ENCODE measurements at regions not wholly inside any gene's neighbourhood (a gene's known extent, or its start where the extent isn't known, plus 50 kb on each side); places are given as distances from the start of the nearest gene placed in this dataset.

GRCh38 chr3:189512821-189513220, 118.4 kb upstream of the TP63 start:
- TF ChIP-seq TAF1 (IDR thresholded peaks at IDR 0.05; ENCODE audit: low read depth), result no peak
- no peak for TF ChIP-seq CEBPB (IDR thresholded peaks at IDR 0.05)
- TF ChIP-seq, protein P1, sequence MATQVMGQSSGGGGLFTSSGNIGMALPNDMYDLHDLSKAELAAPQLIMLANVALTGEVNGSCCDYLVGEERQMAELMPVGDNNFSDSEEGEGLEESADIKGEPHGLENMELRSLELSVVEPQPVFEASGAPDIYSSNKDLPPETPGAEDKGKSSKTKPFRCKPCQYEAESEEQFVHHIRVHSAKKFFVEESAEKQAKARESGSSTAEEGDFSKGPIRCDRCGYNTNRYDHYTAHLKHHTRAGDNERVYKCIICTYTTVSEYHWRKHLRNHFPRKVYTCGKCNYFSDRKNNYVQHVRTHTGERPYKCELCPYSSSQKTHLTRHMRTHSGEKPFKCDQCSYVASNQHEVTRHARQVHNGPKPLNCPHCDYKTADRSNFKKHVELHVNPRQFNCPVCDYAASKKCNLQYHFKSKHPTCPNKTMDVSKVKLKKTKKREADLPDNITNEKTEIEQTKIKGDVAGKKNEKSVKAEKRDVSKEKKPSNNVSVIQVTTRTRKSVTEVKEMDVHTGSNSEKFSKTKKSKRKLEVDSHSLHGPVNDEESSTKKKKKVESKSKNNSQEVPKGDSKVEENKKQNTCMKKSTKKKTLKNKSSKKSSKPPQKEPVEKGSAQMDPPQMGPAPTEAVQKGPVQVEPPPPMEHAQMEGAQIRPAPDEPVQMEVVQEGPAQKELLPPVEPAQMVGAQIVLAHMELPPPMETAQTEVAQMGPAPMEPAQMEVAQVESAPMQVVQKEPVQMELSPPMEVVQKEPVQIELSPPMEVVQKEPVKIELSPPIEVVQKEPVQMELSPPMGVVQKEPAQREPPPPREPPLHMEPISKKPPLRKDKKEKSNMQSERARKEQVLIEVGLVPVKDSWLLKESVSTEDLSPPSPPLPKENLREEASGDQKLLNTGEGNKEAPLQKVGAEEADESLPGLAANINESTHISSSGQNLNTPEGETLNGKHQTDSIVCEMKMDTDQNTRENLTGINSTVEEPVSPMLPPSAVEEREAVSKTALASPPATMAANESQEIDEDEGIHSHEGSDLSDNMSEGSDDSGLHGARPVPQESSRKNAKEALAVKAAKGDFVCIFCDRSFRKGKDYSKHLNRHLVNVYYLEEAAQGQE (IDR thresholded peaks at IDR 0.05; ENCODE audit: low read depth), result no peak
- no peak for TF ChIP-seq MAX (IDR thresholded peaks at IDR 0.05)
- no peak for TF ChIP-seq CREB1 (IDR thresholded peaks at IDR 0.05; ENCODE audit: low read depth)
- no peak for TF ChIP-seq TCF12 (IDR thresholded peaks at IDR 0.05; ENCODE audit: low read depth)
- TF ChIP-seq FOXM1 (IDR thresholded peaks at IDR 0.05; ENCODE audit: borderline replicate concordance, low read depth), result no peak
- TF ChIP-seq TEAD4 (IDR thresholded peaks at IDR 0.05), result no peak
- no peak for TF ChIP-seq RAD21 (IDR thresholded peaks at IDR 0.05; ENCODE audit: low read depth)

Data from Ishikawa (cell line).